SK-MEL-5 (cell line): ENCODE measurements at regions not wholly inside any gene's neighbourhood (a gene's known extent, or its start where the extent isn't known, plus 50 kb on each side); places are given as distances from the start of the nearest gene placed in this dataset.

ENCODE experiments used
- DNase-seq: peaks from one replicate; pipeline ENCODE4 v3.0.0-alpha.2; 2016; ENCODE audit warnings: low read depth, low spot score
- in situ Hi-C: cut with HindIII; loops from 2 replicates; pipeline ENCODE4 v1.10.0; 2016; ENCODE audit warnings: low sequenced_read_pairs, high pct_unique_total_duplicates, low pct_unique_long_range_greater_than_20kb

DNA sequence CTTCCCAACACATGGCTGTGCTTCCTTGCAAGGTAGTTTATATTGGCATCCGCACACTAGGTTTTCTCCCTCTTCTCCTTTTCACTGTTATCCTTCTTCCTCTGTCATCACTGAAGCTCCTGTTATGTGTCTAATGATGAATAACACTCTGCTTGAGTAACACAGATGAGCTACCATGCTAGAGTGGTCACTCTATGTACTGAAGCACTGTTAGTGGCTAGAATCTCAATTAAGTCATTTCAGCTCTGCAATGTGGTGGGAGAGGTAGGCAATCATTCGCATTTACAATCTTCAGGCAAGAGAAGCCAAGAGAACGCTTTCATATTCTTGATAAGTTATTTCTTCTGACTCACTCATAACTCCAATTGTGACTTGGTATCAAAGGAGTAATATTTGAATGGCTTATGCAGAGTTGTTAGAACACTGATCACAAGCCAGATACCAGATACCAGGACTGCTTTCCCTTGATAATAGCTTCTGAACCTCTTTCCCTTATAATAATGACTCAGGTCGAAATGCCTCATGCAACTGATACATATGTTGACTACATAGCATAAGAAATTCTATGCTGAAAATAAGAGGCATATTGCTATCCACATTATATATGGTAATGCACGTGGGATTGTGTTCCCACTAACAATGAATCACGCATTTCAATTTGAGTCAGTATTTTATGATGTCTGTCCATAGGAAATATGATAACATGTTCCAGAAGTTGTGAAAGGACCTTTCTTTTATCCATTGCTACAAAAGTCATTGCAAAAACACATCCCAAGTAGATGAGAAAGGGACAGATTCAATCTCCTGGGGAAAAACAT, 158.0 kb upstream of the HS3ST3A1 start:
- no peak for DNase-seq
- in situ Hi-C loops, result no loop called here

DNA sequence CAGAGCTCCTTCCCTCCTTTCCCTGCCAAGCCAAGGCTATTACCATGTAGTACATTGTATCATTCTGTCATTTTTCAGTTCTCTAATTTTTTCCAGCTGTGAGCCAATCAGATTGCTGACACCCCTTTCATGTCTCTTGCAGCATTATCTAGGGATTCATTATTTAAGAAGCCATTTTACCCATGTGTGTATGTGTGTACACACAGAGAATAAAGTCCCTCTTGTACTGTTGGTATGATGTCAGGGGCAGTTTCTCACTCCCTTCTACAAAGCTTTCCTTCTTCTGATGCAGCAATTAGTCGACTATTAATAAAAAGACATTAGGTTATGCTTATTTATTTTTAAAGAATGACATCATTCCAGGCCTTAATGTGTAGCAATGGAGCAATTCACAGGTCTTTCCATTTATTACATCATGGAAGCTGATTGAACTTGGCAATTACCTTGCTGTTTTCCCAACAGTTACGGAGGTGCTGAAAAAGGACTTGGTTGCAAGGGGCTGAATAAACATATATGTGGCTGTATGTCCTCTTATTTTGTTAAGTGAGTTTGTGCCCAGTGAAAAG, 159.4 kb upstream of the HS3ST3A1 start:
- in situ Hi-C loops, result no loop called here
- no peak for DNase-seq

DNA sequence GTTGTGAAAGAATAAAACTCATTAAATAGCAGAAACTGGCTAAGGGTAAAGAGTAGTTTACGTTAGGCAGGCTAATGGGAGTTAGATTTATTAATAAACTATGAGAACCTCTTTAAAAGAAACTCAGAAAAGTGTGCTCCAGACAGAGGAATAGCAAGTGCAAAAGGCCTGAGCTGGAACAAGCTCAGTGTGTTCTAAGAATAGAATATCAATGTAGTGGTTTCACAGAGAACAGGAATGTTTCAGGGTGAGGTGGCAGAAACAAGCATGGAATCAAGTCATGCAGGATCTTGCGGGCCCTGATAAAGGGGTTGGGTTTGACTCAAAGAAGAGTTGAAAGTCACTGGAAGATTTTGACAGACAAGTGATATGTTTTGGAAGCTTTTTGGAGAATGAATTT, 164.0 kb upstream of the HS3ST3A1 start:
- no peak for DNase-seq
- in situ Hi-C loops, result no loop called here

DNA sequence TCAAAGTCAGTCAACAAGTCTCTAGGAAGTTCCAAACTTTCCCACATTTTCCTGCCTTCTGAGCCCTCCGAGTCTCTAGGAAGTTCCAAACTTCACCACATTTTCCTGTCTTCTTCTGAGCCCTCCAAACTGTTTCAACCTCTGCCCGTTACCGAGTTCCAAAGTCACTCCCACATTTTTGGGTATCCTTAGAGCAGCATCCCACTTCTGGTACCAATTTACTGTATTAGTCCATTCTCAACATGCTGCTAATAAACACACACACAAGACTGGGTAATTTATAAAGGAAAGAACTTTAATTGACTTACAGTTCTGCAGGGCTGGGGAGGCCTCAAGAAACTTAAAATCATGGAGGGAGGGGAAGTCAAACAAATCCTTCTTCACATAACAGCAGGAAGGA, 169.0 kb upstream of the HS3ST3A1 start:
- no peak for DNase-seq
- in situ Hi-C loops, result no loop called here

DNA sequence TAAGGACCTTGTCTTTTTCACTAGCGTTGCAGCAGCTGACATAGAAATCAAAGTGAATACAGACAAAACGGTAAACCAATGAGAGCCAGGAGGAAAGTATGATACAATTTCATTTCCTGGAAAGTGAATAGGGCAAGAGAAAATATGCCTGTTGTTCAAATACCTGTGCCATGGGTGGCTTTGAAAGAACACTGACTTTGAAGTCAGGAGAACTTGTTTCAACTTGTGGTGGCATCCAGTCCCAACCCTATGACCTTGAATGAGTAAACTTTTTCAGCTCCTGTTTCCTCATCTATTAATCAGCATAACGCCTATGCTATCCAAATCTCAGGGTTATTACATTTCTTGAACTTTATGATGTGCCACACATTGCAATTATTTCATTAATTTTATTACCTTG, 173.7 kb upstream of the HS3ST3A1 start:
- no peak for DNase-seq
- in situ Hi-C loops, result no loop called here

DNA sequence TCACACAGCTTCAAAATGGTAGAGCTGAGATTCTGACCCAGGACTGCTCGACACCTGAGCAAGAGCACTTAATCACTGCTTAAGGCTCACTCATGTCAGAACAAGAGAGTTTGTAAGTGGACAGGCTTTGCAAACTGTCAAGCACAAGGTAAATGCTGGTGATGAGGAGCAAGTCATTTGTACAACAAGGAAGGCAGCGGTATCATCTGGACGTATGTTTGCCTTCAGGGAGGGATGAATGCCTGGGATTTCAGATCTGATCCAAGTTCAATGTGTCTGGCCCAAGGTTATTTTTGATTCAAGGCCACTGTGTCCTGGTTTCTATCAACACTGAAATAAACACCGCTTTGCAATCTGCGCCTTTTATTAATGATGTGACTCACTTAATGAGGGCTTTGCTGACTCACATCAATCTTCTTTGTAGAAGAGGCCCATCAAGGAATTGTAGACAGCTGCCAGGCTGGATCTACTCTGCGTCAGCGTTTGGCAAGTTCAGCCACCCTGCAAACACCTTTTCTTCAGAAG, 174.4 kb upstream of the HS3ST3A1 start:
- in situ Hi-C loops, result no loop called here
- no peak for DNase-seq

DNA sequence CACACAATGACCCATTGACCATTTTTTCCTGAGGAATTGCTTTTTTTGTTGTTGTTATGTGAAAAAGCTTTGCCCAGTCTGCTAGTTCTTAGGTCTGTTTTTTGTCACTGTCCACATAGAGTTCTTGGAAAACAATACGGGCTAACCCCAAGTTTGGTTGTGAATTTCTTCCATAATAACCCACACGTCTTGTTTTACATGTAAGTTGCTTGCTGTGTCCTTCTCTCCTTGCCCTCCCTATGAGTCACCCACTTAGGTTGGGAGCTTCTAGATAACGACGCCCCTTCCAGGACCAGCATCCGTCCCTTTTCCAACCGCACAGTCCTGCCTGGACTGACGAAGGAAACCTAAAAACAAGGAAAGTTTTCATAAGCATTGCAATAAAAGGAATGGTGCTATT, 175.3 kb upstream of the HS3ST3A1 start:
- in situ Hi-C loops, result no loop called here
- no peak for DNase-seq

DNA sequence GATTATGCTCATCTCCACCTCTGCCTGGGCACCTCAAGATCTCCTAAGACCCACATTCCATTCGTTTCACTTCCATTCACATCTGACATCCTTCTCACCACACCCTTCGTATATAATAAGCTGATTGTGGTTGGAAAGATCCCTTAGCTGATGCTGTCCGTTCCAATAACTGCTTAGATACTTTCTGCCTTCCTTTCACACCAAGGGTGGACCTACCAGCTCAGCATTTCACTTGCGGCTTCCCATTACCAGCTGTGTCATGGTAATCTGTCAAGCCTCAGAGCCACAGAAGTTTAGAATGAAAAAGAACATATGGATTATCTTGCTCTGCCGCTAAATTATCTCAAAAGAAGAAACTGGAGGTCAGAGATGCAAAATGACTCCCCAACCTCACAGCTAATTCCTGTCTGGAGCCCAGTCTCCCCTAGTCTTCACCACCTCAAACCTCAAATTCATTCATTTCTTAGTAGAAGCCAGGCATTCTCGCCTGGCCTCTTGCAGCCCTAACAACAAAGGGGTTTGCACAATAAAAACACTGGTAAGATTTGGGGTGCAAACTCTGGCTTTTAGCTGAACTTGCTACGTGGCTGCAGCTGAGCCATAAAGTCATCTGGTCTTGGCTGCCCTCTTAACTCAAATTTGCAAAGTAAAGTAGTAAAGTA, 182.8 kb upstream of the HS3ST3A1 start:
- no peak for DNase-seq
- in situ Hi-C loops, result no loop called here

DNA sequence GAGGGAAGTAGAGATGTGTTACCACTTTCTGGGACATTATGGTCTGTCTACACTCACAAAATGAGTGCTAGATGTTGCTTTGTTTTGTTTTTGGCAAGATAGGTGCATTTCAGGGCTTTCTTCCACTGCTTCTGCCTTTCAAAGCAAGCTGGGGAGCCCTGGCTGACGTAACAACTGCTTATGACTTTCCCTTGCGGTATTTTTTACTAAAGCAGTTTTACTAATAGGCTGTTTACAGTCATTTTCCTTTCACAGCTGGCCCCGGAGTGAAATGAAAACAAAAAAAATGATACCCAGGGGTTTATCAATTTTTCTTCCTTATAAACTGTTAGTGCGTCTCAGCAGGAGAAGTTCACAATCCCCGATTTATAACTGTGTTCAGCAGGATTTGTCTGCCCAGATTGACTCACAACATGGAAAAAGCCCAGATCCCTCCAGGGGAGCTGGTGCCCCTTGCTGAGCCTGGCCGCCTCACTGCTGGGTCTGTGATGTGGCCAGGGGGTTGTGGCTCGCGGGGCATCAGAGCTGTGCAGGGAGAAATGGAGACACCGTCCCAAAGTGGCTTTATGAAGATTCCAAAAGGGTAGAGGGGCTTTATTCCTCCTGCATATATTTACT, 184.4 kb upstream of the HS3ST3A1 start:
- DNase-seq, result no peak
- in situ Hi-C loops, result no loop called here

DNA sequence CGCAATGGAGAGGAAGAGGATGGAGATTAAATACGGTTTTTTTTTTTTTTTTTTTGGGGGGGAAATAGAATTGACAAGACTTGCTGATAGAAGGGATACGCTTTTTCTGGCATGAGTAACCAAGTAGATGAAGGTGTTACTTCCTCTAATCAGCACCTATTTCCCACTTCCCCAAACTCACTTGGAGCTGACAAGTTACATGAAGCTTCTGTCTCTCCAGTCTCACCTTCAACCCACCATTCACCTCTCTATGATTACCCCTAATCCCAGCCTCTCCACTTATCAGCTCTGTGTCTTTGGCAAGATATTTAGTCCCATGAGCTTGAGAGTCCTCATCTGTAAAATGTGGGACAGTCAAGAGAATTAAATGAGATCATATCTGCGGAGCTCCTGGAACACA, 185.9 kb upstream of the HS3ST3A1 start:
- in situ Hi-C loops, result no loop called here
- no peak for DNase-seq

DNA sequence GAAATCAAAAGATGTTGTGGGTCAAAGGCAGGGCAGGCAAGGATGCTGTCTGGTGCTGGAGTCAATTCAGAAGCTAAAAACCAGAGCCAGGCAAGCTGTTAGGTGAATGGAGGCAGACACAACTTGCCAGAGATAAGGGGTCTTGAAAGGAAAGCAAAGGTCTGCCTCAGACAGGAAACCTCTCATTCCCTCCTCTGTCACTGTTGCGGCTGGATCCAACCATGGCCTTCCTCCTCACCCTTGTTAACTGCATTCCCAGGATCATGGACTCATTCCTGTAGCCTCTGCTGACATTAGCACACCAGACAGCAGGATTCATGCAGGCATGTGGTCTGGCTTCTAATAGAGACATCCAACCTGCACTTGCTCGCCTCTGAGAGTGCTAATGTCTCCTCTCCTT, 186.7 kb upstream of the HS3ST3A1 start:
- DNase-seq, result no peak
- in situ Hi-C loops, result no loop called here

DNA sequence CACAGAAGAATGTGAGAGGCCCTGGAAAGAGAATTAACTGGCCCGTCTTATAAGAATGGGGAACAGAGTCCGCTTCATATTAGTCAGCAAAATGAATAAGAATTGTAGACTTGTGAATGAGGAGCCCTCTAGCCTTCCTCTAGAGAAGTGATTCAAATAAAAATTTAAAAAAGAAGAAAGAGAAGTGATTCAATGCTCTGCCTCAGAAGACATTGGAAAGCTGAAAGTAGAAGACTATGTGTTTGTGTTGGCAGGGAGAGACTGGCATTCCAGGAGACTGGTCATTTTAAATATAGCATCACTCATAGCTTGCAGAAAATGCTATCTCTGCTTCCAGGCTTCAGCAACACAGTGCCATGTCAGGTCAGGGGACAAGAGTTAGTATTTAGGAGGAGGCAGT, 190.6 kb upstream of the HS3ST3A1 start:
- DNase-seq, result no peak
- in situ Hi-C loops, result no loop called here

DNA sequence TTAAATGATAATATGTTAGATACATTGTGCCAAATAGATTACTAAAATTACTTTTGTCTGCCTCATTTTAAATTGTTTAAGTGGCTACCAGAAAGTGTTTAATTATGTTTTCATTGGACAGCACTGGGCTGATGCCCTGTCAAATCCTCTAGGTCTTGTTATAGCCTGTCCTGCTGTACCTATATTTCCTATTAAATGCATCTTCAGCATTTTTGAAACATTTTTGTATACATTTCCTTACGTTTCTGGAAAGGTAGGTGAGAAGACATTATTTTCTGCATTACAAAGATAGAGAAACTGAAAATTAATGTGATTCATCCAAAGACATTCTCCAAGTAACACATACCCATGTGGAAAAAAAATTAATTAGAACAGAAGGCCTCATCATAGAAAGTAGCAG, 192.2 kb upstream of the HS3ST3A1 start:
- in situ Hi-C loops, result no loop called here
- DNase-seq, result no peak

DNA sequence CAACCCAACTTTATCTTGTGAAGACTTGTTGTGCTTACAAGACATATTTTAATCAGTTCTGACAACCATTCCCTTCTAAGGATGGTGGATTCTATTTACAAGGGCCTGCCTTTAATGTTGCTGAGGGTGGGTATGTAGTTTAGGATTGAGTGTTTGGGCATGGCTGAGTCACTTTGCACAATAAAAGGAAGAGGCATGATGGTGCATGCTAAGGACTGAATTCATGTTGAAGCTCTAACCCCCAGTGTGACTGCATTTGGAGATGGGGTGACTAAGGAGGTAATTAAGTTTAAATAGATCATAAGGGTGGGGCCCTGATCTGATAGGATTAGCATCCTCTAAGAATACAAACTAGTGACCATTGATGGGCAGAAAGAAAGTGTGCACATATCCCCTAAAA, 196.1 kb upstream of the HS3ST3A1 start:
- no peak for DNase-seq
- in situ Hi-C loops, result no loop called here

DNA sequence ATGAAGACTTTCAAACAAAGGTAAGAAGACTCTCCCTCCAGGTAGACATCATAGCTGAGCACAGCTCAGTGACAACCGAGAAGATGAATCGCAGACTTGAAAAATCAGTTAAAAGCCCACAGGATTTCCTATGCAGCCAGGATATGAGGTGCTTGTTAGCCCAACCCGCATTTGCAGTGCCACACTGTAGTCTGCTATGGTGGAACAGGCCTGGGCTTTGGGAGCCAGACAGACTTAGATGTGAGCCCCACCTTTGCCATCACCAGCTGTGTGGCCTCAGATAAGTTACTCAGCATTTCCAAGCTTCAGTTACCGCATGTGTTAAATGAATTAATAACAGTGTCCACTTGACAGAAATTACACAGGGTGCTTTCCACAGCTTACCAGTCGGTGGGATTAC, 204.4 kb upstream of the HS3ST3A1 start:
- in situ Hi-C loops, result no loop called here
- DNase-seq, result no peak

DNA sequence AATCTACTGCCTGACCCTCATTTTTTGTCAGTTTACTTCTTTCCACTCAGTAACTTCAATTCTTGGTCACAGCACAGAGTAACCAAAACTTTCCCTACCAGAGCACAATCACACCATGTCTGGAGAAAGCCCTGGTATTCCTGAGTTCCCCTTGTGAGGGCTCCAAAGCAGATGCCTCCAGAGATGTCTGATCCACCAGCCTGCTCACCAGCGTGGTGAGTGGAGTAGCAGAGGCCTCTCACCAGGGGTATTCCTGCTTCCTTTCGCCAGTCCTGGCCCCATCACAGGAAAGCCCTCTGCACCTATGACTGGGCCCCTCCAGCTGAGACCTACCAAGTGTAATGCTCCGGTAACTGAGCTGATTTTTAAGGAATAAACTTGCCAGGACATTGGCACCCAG, 205.4 kb upstream of the HS3ST3A1 start:
- in situ Hi-C loops, result no loop called here
- no peak for DNase-seq

DNA sequence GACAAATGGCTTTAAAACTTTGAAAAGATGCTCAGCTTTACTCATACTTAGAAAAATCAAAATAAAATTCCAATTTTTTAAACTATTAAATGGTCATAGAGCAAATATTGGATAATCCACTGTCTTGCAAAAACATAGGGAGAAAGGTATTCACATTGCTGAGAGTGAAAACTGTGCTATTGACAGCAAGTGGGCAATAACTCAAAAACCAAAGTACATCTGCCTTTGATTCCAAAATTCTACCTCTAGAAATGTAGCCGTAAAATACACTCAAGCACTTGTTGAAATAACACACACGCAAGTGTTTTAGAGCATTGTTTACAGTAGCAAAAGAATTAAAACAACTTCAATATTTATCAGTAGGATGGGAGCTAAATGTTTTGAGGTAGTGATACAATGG, 210.6 kb upstream of the HS3ST3A1 start:
- in situ Hi-C loops, result no loop called here
- DNase-seq, result no peak

DNA sequence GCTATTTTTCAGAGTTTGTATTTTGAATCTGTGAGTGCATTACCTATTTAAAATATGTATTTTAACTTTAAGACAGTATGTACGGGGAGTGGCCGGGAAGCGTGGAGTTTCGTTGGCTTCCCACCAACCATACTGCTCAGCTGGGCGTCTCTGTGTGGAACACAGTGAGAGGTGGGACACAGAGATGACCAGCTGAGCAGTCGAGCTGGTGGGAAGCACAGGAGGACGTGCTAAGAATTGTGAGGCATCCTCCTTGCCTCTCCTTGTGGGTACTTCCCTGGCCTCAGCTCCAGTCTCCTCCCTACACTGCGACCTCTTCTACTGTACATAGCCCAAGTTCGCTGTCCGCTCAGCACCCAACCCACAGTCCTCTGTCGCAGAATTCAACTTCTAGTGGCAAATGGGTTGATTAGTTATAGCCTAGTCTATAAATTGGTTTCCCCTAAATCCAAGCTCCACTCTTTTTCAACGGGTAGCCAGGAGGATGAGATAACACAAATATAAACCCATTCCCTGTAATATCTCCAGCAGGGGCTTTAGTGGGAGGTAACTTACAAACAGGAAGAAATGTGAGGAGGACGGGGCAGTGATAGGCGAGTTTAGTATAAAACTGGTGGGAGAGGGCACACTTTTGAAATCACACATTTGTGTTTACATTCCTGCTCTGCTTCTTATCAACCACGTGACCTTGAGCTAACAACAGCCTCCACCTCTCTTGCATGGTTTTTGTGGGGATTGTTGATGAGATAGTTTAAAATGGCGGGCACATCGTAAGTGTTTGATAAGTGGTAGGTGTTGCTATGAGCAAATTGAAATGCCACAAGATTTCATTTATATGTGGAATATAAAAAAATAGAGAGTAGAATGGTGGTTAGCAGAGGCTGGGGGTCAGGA, 211.9 kb upstream of the HS3ST3A1 start:
- in situ Hi-C loops, result no loop called here
- no peak for DNase-seq
